Testis (tissue), 2 donors: ENCODE measurements at regions not wholly inside any gene's neighbourhood (a gene's known extent, or its start where the extent isn't known, plus 50 kb on each side); places are given as distances from the start of the nearest gene placed in this dataset.

Experiments used
- POLR2A ChIP-seq: fragments of 450-650 bp; IDR thresholded peaks from one replicate; pipeline ENCODE4 v1.6.1; 2017; ENCODE audit warnings: antibody characterized with exemption, mild to moderate bottlenecking, moderate library complexity
- TF ChIP-seq, protein P1 (sequence below), 3 experiments: fragments of 450-650 bp in 2 of 3; fragments of 200-600 bp in 1 of 3; sonication (generic) in 1 of 3; IDR thresholded peaks; one replicate each; pipeline ENCODE4 v1.5.1; 2016 to 2019; ENCODE audit warnings: antibody characterized with exemption in 3 of 3, mild to moderate bottlenecking in 2 of 3, moderate library complexity in 1 of 3

DNA sequence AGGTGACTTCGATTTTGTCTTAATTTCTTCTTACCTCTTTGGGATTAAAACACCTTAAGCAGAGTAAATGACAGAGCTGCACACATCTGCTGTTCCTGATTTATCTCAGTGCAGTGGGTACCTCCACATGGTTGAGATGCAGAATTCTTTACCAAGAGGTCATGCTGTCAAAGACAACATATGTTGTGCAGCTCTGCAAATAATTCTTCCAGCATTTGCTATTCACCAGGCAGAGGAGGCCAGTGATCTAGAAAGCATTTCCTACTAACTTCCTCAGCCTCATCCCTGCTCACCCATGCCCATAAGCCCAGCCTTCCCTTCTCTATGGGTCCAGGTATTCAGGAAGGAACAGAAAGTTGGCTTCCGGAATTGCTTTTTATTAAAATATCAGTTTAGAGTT lies 109.3 kb downstream of the THBS2 start:
- TF ChIP-seq, protein P1, sequence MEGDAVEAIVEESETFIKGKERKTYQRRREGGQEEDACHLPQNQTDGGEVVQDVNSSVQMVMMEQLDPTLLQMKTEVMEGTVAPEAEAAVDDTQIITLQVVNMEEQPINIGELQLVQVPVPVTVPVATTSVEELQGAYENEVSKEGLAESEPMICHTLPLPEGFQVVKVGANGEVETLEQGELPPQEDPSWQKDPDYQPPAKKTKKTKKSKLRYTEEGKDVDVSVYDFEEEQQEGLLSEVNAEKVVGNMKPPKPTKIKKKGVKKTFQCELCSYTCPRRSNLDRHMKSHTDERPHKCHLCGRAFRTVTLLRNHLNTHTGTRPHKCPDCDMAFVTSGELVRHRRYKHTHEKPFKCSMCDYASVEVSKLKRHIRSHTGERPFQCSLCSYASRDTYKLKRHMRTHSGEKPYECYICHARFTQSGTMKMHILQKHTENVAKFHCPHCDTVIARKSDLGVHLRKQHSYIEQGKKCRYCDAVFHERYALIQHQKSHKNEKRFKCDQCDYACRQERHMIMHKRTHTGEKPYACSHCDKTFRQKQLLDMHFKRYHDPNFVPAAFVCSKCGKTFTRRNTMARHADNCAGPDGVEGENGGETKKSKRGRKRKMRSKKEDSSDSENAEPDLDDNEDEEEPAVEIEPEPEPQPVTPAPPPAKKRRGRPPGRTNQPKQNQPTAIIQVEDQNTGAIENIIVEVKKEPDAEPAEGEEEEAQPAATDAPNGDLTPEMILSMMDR (IDR thresholded peaks at IDR 0.05), result no peak
- no peak for TF ChIP-seq POLR2A
